Lower leg skin (tissue), 3 donors: ENCODE measurements at regions not wholly inside any gene's neighbourhood (a gene's known extent, or its start where the extent isn't known, plus 50 kb on each side); places are given as distances from the start of the nearest gene placed in this dataset.

Experiments used
- POLR2A ChIP-seq, 2 donors: fragments of 450-650 bp; IDR thresholded peaks; one replicate each; pipeline ENCODE4 v1.6.1; 2016 to 2017; ENCODE audit warnings: antibody characterized with exemption in 2 of 2, mild to moderate bottlenecking in 1 of 2, moderate library complexity in 1 of 2
- TF ChIP-seq, protein P1 (sequence below), 3 donors: fragments of 450-650 bp; IDR thresholded peaks; one replicate each; pipeline ENCODE4 v1.5.1; 2016; ENCODE audit warnings: antibody characterized with exemption in 3 of 3, mild to moderate bottlenecking in 3 of 3, moderate library complexity in 2 of 3

DNA sequence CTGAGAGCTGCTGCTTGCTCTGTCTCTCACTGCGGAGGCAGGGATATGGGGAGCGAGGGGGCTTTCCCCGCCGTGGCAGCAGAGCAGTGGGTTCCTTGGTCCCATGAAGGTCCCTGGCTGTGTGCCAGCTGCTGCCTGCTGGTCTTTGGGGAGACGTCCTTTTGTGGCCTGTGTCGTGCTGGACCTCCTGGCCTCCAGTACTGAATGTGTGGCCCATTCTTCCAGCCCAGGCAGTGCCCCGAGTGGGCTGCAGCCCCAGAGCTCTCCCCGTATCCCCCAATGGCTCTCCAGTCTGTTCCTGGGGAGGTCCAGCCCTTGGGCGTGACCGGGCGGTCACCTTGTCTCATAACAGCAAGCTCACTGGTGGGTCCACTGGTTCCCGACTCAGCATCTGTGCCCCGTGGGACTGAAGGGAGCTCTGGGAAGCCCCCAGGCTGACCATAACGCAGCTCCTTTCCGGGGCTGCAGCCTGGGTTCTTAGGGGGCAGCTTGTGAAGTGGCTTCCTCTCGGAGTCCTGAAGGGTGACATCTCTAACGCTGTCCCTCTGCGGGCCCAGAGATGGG is 115.6 kb downstream of the SMIM20 start:
- TF ChIP-seq, protein P1, sequence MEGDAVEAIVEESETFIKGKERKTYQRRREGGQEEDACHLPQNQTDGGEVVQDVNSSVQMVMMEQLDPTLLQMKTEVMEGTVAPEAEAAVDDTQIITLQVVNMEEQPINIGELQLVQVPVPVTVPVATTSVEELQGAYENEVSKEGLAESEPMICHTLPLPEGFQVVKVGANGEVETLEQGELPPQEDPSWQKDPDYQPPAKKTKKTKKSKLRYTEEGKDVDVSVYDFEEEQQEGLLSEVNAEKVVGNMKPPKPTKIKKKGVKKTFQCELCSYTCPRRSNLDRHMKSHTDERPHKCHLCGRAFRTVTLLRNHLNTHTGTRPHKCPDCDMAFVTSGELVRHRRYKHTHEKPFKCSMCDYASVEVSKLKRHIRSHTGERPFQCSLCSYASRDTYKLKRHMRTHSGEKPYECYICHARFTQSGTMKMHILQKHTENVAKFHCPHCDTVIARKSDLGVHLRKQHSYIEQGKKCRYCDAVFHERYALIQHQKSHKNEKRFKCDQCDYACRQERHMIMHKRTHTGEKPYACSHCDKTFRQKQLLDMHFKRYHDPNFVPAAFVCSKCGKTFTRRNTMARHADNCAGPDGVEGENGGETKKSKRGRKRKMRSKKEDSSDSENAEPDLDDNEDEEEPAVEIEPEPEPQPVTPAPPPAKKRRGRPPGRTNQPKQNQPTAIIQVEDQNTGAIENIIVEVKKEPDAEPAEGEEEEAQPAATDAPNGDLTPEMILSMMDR (IDR thresholded peaks at IDR 0.05), result no peak
- no peak for TF ChIP-seq POLR2A (IDR thresholded peaks at IDR 0.05)
